GM18951 (cell line): ENCODE measurements at regions not wholly inside any gene's neighbourhood (a gene's known extent, or its start where the extent isn't known, plus 50 kb on each side); places are given as distances from the start of the nearest gene placed in this dataset.
"Not testable (repeated sequence)": the region's sequence is repeated elsewhere in the genome, so short reads cannot be mapped to it uniquely, and the experiment has no call there.

Source experiments
- POLR2A ChIP-seq: IDR thresholded peaks from 4 replicates; pipeline ENCODE4 v1.6.1; 2011; ENCODE audit warnings: mild to moderate bottlenecking; ENCODE audit not compliant: insufficient read length, insufficient read depth; ENCODE audit errors: extremely low read depth
- in situ Hi-C: fragments of 300-500 bp; cut with MboI; formaldehyde crosslinking; loops from one replicate; pipeline ENCODE4 v1.12.0; 2022; ENCODE audit warnings: low sequenced_read_pairs, mixed read lengths, inconsistent platforms; ENCODE audit not compliant: unreplicated experiment

- in situ Hi-C loops = no loop called here
- TF ChIP-seq POLR2A = no peak
Measured at GRCh38 chr7:124662937-124663336, 102.7 kb downstream of the GPR37 start.

DNA sequence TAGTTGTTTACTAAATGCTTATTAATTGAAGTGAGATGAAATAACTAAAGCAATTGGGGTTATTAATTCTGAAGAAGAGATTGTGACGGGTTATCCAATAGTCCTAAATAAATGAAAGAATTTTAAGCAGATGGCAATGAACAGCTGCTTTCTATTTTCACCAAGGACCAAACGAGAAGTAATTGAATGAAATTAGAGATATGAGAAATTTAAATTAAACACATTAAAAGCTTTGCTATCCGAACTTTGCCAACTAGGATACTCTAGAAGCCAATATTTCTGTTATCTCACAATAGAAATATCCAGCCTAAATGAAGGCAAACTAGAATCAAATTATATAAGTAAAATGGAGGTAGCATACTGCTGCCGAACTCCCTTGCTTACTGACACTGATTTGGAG, 103.2 kb downstream of the GPR37 start:
- in situ Hi-C loops = no loop called here
- TF ChIP-seq POLR2A = no peak

- TF ChIP-seq POLR2A = no peak
- in situ Hi-C loops = no loop called here
Measured at GRCh38 chr7:124655990-124656389, 109.6 kb downstream of the GPR37 start.

GRCh38 chr7:124652237-124652636, 113.4 kb downstream of the GPR37 start:
- no peak for TF ChIP-seq POLR2A

GRCh38 chr7:124651136-124651535, 114.5 kb downstream of the GPR37 start:
- in situ Hi-C loops = no loop called here
- no peak for TF ChIP-seq POLR2A

More at GRCh38 chr7:124652237-124652636, 113.4 kb downstream of the GPR37 start:
- in situ Hi-C loops = no loop called here

DNA sequence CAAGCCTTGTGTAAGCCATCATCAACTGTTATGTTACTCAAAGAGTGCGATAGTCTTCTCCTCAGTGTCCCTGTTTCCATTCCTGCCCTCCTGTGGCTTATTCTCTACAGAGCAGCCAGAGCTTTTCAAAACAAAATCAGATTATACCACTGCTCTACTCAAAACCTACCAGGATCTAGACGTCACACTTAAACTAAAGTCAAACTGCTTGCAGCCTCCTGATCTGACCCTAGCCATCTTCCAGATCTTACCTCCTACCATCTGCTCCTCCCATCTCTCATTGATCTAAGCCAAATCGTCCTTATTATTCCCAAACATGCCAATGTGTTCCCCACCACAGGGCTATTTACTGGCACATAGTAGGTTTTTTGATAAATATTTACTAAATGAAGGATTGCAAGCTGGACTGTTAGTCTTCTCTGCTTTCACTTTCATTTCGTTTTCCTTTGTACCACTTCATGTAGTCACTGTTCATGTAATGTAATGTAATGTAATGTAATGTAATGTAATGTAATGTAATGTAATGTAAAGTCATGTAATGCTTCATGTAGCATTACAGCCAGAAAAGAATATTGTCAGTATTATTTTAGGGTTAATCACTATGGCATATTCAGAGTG, 116.1 kb downstream of the GPR37 start:
- no peak for TF ChIP-seq POLR2A
- in situ Hi-C loops = no loop called here

- in situ Hi-C loops = no loop called here
- TF ChIP-seq POLR2A = no peak
Measured at GRCh38 chr7:124647630-124648306, 117.8 kb downstream of the GPR37 start.

GRCh38 chr7:124645704-124646103, 119.9 kb downstream of the GPR37 start:
- in situ Hi-C loops = no loop called here
- TF ChIP-seq POLR2A = no peak

- no peak for TF ChIP-seq POLR2A
- in situ Hi-C loops = no loop called here
Measured at GRCh38 chr7:124643311-124643811, 122.2 kb downstream of the GPR37 start.

- TF ChIP-seq POLR2A = no peak
- in situ Hi-C loops = no loop called here
Measured at GRCh38 chr7:124635416-124635815, 130.2 kb downstream of the GPR37 start.

- TF ChIP-seq POLR2A = no peak
- in situ Hi-C loops = no loop called here
Measured at GRCh38 chr7:124633740-124634139, 131.9 kb downstream of the GPR37 start.

- in situ Hi-C loops = no loop called here
- TF ChIP-seq POLR2A = no peak
Measured at GRCh38 chr7:124630395-124630794, 135.2 kb downstream of the GPR37 start.

- in situ Hi-C loops = no loop called here
- no peak for TF ChIP-seq POLR2A
Measured at GRCh38 chr7:124618871-124619270, 146.7 kb downstream of the GPR37 start.

DNA sequence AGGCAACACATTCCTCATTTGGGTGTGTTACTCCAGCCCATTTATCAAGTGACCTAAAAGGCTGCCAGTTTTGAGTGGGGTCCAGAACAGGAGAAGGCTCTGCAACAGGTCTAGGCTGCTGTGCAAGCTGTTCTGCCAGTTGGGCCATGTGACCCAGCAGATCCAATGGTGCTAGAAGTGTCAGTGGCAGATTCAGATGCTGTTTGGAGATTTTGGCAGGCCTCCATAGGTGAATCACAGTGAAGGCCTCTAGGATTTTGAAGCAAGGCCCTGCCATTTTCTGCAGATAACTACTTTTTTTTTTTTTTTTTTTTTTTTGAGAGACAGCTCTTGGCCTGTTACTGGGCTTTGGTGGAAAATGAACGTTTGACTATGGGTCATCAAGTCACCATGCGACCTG, 147.5 kb downstream of the GPR37 start:
- in situ Hi-C loops = not testable (repeated sequence)

DNA sequence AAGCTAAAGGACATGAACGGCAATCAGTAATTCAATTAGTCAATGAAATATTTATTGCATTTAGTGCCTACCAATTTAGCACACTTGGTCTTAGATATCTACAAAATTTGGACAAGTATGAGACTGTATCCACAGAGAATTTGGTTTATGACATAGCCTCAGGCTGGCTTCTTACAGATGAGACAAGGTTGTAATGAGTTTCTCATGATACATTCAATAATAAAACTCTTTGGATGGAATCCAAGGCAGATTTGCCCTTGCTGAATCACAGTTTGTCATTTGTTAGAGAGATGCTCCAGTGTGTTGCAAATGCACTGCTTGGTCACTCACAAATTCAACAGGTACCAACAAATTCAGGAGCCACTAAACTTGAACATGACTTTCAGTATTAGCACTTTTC, 162.5 kb downstream of the GPR37 start:
- in situ Hi-C loops = no loop called here
- TF ChIP-seq POLR2A = no peak

DNA sequence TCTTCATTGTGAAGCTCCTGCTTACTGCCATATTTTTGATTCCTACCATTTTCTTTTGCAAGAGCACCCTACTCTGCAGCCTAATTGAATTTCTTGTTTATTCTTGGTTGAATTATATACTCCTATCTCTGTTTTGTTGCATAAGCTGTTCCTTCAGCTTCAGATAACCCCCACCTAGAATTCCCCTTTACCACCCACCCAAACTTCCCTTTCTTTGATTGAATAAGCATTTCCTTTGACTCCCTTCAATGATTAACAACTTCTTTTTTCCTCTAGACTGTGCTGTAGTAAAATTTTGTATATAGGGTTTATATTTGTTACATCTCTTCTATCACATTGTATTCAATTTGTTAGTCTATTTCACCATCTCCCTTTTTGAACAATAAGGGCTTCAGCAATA, 168.1 kb downstream of the GPR37 start:
- TF ChIP-seq POLR2A = no peak
- in situ Hi-C loops = no loop called here
